Heart right ventricle (tissue), 16 donors: ENCODE measurements at regions not wholly inside any gene's neighbourhood (a gene's known extent, or its start where the extent isn't known, plus 50 kb on each side); places are given as distances from the start of the nearest gene placed in this dataset.

ENCODE experiments used
- ATAC-seq, 8 donors: fragments of 200-7000 bp; cut with Tn5 transposase; one replicate each; pipeline ENCODE4 v1.9.1; 2020; ENCODE audit warnings: mild to moderate bottlenecking in 8 of 8, moderate library complexity in 8 of 8, moderate number of reproducible peaks in 1 of 8
- DNase-seq, 2 donors: peaks; one replicate each; pipeline ENCODE4 v3.0.0-alpha.2; 2020
- H3K27ac ChIP-seq, 10 donors: fragments of 200-600 bp; sonication (generic) in 2 of 10; one replicate each; pipeline versions ENCODE4 v1.5.0 to v1.8.0; 2020 to 2022; ENCODE audit warnings: mild to moderate bottlenecking in 3 of 10
- H3K27me3 ChIP-seq, 7 donors: fragments of 200-600 bp; one replicate each; pipeline ENCODE4 v1.8.0; 2021 to 2022; ENCODE audit warnings: mild to moderate bottlenecking in 2 of 7
- H3K36me3 ChIP-seq, 9 donors: fragments of 200-600 bp; sonication (generic) in 1 of 9; one replicate each; pipeline versions ENCODE4 v1.5.0 to v1.8.0; 2020 to 2022; ENCODE audit warnings: mild to moderate bottlenecking in 2 of 9
- H3K4me1 ChIP-seq, 9 donors: fragments of 200-600 bp; sonication (generic) in 1 of 9; one replicate each; pipeline versions ENCODE4 v1.5.0 to v1.8.0; 2020 to 2022; ENCODE audit warnings: mild to moderate bottlenecking in 4 of 9
- H3K4me3 ChIP-seq, 10 donors: fragments of 200-600 bp; sonication (generic) in 2 of 10; one replicate each; pipeline versions ENCODE4 v1.5.0 to v1.8.0; 2020 to 2022; ENCODE audit warnings: mild to moderate bottlenecking in 7 of 10, moderate library complexity in 2 of 10
- H3K9me3 ChIP-seq, 11 donors: fragments of 200-600 bp in 10 of 11; sonication (generic) in 2 of 11; one replicate each; pipeline versions ENCODE4 v1.5.0 to v1.8.0; 2013 to 2022; ENCODE audit warnings: mild to moderate bottlenecking in 2 of 11, control low read depth in 1 of 11, moderate library complexity in 1 of 11
- CTCF ChIP-seq, 9 donors: fragments of 200-600 bp; sonication (generic) in 2 of 9; IDR thresholded peaks; one replicate each; pipeline versions ENCODE4 v1.5.0 to v1.8.0; 2021 to 2022; ENCODE audit warnings: antibody characterized with exemption in 9 of 9, mild to moderate bottlenecking in 5 of 9, moderate library complexity in 1 of 9
- WGBS, 2 donors: extraction: QIAGEN DNeasy Blood & Tissue Kit; methylation state at CpG; one replicate each; pipeline ENCODE4 v1.1.7; 2013; ENCODE audit warnings: inconsistent platforms in 1 of 2; 5-methylcytosine and 5-hydroxymethylcytosine counted together
- intact Hi-C, 10 donors: fragments of 100-400 bp; cut with DNase I; formaldehyde crosslinking; loops; one replicate each; pipeline versions ENCODE4 v1.11.1 to v1.14.2; 2022
- donor health status: Arrhythmogenic right ventricular cardiomyopathy.
- donor health status: ischemic (EF 13 %, LVEDD 7.1; RV severe dilation, severe dysfunction).
- donor health status: healthy with polysubstance abuse.
- donor health status: DM: no; HTN: yes; CAD: no.
- donor health status: DM: no; HTN: no; CAD: no.
- donor health status: ischemic (EF 25% LVEDD 6.9; RV normal size, moderate dysfunction).
- donor health status: ischemic (EF 25% LVEDD 5.7; RV mildly dilated, moderate dysfunction).
- donor health status: healthy.
- donor health status: DM: yes; HTN: yes; CAD: no.
- donor health status: Ischemic cardiomyopathy.
- donor health status: ischemic (EF 35%, LVEDD 5.7; RV mildly dilated, moderate dysfunction).
- donor health status: nonischemic (EF 11% LVEDD 7.7; RV severe dilation, severe dysfunction).
- donor health status: DM: yes; HTN: yes; CAD: no.
- donor health status: PGD.
- donor health status: ischemic (EF 29% LVEDD 5.4; RV normal size, mild dysfunction).
- donor health status: nonischemic (EF 23%, LVEDD 6.1; RV moderate dilation, normal function).

- Histone ChIP-seq H3K36me3 (no peaks in the 10 kb centered on the region), H3K4me3 (no peak overlapping the region), H3K9me3 (no peaks in the 10 kb centered on the region), H3K4me1 (peaks cover 0 to 61% (median 28%) of the 10 kb centered on the region in 9 donors), H3K27ac (peak overlapping the region in 6 of 10 donors; percentile 35 to 57 (median 52)), H3K27me3 (no peaks in the 10 kb centered on the region)
- intact Hi-C loops, result loop anchor here in 2 of 10 donors (10.0 kb wide), 1 partner anchor 243 kb away; no protein-coding TSS in a partner anchor
- no peak for TF ChIP-seq CTCF (IDR thresholded peaks at IDR 0.05)
- DNase-seq (no peak), ATAC-seq (peak in 2 of 8 donors; percentile 20 to 22)
- WGBS, 2 donors, result 75 to 90% methylated on average over 7 of the region's 7 CpGs
Observed at GRCh38 chr3:64921281-64922065, 233.7 kb upstream of the ADAMTS9 start.

- no peaks in the 10 kb centered on the region for H3K27me3 ChIP-seq
- 97% methylated on average over 1 of the region's 1 CpG for WGBS, 2 donors
- H3K4me3 ChIP-seq, result no peak overlapping the region
- ATAC-seq, result no peak
- H3K4me1 ChIP-seq, result peaks cover 0 to 73% (median 34%) of the 10 kb centered on the region in 9 donors
- intact Hi-C loops, result loop anchor here in 3 of 10 donors (5.0 to 10.0 kb wide), 2 partner anchors 245 to 252 kb away; no protein-coding TSS in a partner anchor
- TF ChIP-seq CTCF (IDR thresholded peaks at IDR 0.05), result no peak
- no peak for DNase-seq
- no peaks in the 10 kb centered on the region for H3K36me3 ChIP-seq
- peak overlapping the region in 3 of 10 donors; percentile 35 to 78 (median 57) for H3K27ac ChIP-seq
- H3K9me3 ChIP-seq, result no peaks in the 10 kb centered on the region
Observed at GRCh38 chr3:64919934-64920333, 232.1 kb upstream of the ADAMTS9 start.

GRCh38 chr3:64918989-64919388 is 231.2 kb upstream of the ADAMTS9 start:
- intact Hi-C loops, result loop anchor here in 1 of 10 donors (5.0 kb wide), 1 partner anchor 253 kb away; no protein-coding TSS in a partner anchor
- DNase-seq (no peak), ATAC-seq (no peak)
- Histone ChIP-seq H3K27me3 (no peaks in the 10 kb centered on the region), H3K4me3 (no peak overlapping the region), H3K4me1 (peaks cover 0 to 76% (median 34%) of the 10 kb centered on the region in 9 donors), H3K9me3 (no peaks in the 10 kb centered on the region), H3K27ac (peak overlapping the region in 3 of 10 donors; percentile 35 to 78 (median 57)), H3K36me3 (no peaks in the 10 kb centered on the region)
- no peak for TF ChIP-seq CTCF (IDR thresholded peaks at IDR 0.05)

GRCh38 chr3:64917914-64918453 is 230.2 kb upstream of the ADAMTS9 start:
- intact Hi-C loops, result loop anchor here in 1 of 10 donors (5.0 kb wide), 1 partner anchor 254 kb away; no protein-coding TSS in a partner anchor
- DNase-seq, result no peak
- 74 to 79% methylated on average over 1 of the region's 1 CpG for WGBS, 2 donors
- Histone ChIP-seq H3K27me3 (no peaks in the 10 kb centered on the region), H3K27ac (peak overlapping the region in 6 of 10 donors; percentile 29 to 78 (median 50)), H3K36me3 (no peaks in the 10 kb centered on the region), H3K4me3 (no peak overlapping the region), H3K9me3 (no peaks in the 10 kb centered on the region), H3K4me1 (peaks cover 0 to 80% (median 30%) of the 10 kb centered on the region in 9 donors)
- peak in 1 of 8 donors; percentile 34 for ATAC-seq
- TF ChIP-seq CTCF (IDR thresholded peaks at IDR 0.05), result no peak
